K562 (cell line): ENCODE measurements at regions not wholly inside any gene's neighbourhood (a gene's known extent, or its start where the extent isn't known, plus 50 kb on each side); places are given as distances from the start of the nearest gene placed in this dataset.
A peak's percentile ranks its signal among the peaks of the same experiment; 100 is the strongest.

ENCODE experiments used
- ATAC-seq: fragments of 200-7000 bp; cut with Tn5 transposase; 3 replicates; pipeline ENCODE4 v1.9.1; 2020; ENCODE audit warnings: moderate library complexity
- BruUV-seq: library from RNA; stranded (reverse); fragments of 400-500 nt; replicated peaks from 2 replicates; lab custom pipeline; 2021; lab: Mats Ljungman, UMichigan
- CTCF ChIA-PET: fragments of 300-600 bp; formaldehyde crosslinking; extraction: SDS; loops from one replicate; lab custom pipeline; 2021; ENCODE audit warnings: low intra/inter-chr PET ratio; lab: Yijun Ruan, JAX
- POLR2A ChIA-PET: fragments of 300-600, 350-650 bp; sonication (Branson Sonifier 250); formaldehyde crosslinking; extraction: SDS; loops from one replicate; lab custom pipeline; 2021; ENCODE audit warnings: antibody characterized with exemption, inconsistent platforms; lab: Yijun Ruan, JAX
- DNase-seq, 4 experiments: peaks; one replicate each; pipeline versions ENCODE4 v3.0.0 to v3.0.0-alpha.2; 2011 to 2018; ENCODE audit warnings: low spot score in 3 of 4, mixed read lengths in 3 of 4; ENCODE audit errors: extremely low read depth in 1 of 4
- FAIRE-seq: peaks from 2 replicates; lab custom pipeline; 2011; peaks lifted over from hg19 to GRCh38; lab: Jason Lieb, UNC
- H2AFZ ChIP-seq: 2 replicates; pipeline ENCODE4 v1.6.0; 2011; ENCODE audit warnings: low read depth, low read length, control low read depth, inconsistent platforms
- H3K27ac ChIP-seq: fragments of 200-600 bp; 3 replicates; pipeline ENCODE4 v1.8.0; 2011; ENCODE audit warnings: low read depth, mild to moderate bottlenecking, control low read depth, inconsistent platforms, low read length, moderate library complexity, mixed read lengths; ENCODE audit errors: extremely low read depth
- H3K27me3 ChIP-seq, 2 experiments: fragments of 300-600 bp in 1 of 2; 2 replicates in 1 of 2; 3 replicates in 1 of 2; pipeline versions ENCODE4 v1.6.0 to v1.8.0; 2011; ENCODE audit warnings: inconsistent platforms in 2 of 2, low read length in 2 of 2, mild to moderate bottlenecking in 1 of 2, mixed read lengths in 1 of 2, moderate library complexity in 1 of 2; ENCODE audit not compliant: control insufficient read depth in 2 of 2, insufficient read depth in 2 of 2
- H3K36me3 ChIP-seq: fragments of 300-600 bp; 3 replicates; pipeline ENCODE4 v1.8.0; 2011; ENCODE audit warnings: mild to moderate bottlenecking, low read length, inconsistent platforms; ENCODE audit not compliant: control insufficient read depth, insufficient read depth
- H3K4me1 ChIP-seq, 2 experiments: fragments of 200-600 bp in 1 of 2; replicated peaks in 1 of 2; 2 replicates in 1 of 2; 3 replicates in 1 of 2; pipeline versions ENCODE4 v1.5.1 to v1.8.0; 2011; ENCODE audit warnings: inconsistent platforms in 2 of 2, low read length in 2 of 2, mild to moderate bottlenecking in 1 of 2, mixed read lengths in 1 of 2, moderate library complexity in 1 of 2; ENCODE audit not compliant: control insufficient read depth in 2 of 2, insufficient read depth in 2 of 2
- H3K4me2 ChIP-seq: 2 replicates; pipeline ENCODE4 v1.6.1; 2011; ENCODE audit warnings: low read length, control low read depth, inconsistent platforms, mixed read lengths; ENCODE audit not compliant: insufficient read depth
- H3K4me3 ChIP-seq: fragments of 200-600 bp; sonication (generic), shearing (Covaris generic); 2 replicates; pipeline ENCODE4 v1.5.1; 2016; ENCODE audit warnings: control low read depth, inconsistent platforms
- H3K79me2 ChIP-seq: fragments of 200-600 bp; 3 replicates; pipeline ENCODE4 v1.8.0; 2011; ENCODE audit warnings: low read length, inconsistent platforms; ENCODE audit not compliant: control insufficient read depth, insufficient read depth
- H3K9ac ChIP-seq, 2 experiments: 2 replicates each; pipeline versions ENCODE4 v1.6.0 to v1.6.1; 2011; ENCODE audit warnings: low read depth in 2 of 2, low read length in 2 of 2, control low read depth in 1 of 2, inconsistent platforms in 1 of 2, mild to moderate bottlenecking in 1 of 2, mixed read lengths in 1 of 2; ENCODE audit not compliant: insufficient read depth in 1 of 2
- H3K9me1 ChIP-seq: one replicate; pipeline ENCODE4 v1.6.0; 2011; ENCODE audit warnings: inconsistent platforms, mild to moderate bottlenecking, low read length, moderate library complexity; ENCODE audit not compliant: control insufficient read depth, insufficient read depth
- H3K9me3 ChIP-seq: replicated peaks from 2 replicates; pipeline ENCODE4 v1.5.1; 2011; ENCODE audit warnings: low read depth, low read length, inconsistent platforms; ENCODE audit not compliant: control insufficient read depth, insufficient read depth
- H4K20me1 ChIP-seq: replicated peaks from 2 replicates; pipeline ENCODE4 v1.6.1; 2011; ENCODE audit warnings: low read length, inconsistent platforms, mixed read lengths; ENCODE audit not compliant: control insufficient read depth, insufficient read depth
- C11orf30 ChIP-seq: fragments of 450-650 bp; IDR thresholded peaks from 2 replicates; pipeline ENCODE4 v1.6.1; 2016; ENCODE audit warnings: low read depth, mild to moderate bottlenecking
- GTF2F1 ChIP-seq: IDR thresholded peaks from 2 replicates; pipeline ENCODE4 v1.6.1; 2011; ENCODE audit warnings: low read depth, low read length, improper control_type of control experiment
- JUNB ChIP-seq: fragments of 450-650 bp; formaldehyde crosslinking; conservative IDR thresholded peaks from 2 replicates; pipeline ENCODE4 v1.4.0; 2020; ENCODE audit warnings: mild to moderate bottlenecking
- MTA3 ChIP-seq: fragments of 450-650 bp; formaldehyde crosslinking; IDR thresholded peaks from 2 replicates; pipeline ENCODE4 v1.6.1; 2017; ENCODE audit warnings: mild to moderate bottlenecking, borderline replicate concordance
- SMARCA4 ChIP-seq: fragments of 450-650 bp; IDR thresholded peaks from 2 replicates; pipeline ENCODE4 v1.6.1; 2016
- WHSC1 ChIP-seq: IDR thresholded peaks from one replicate; pipeline ENCODE4 v1.6.1; 2012; ENCODE audit warnings: low read length, control low read depth, inconsistent platforms
- ZNF316 ChIP-seq: fragments of 450-650 bp; IDR thresholded peaks from 2 replicates; pipeline ENCODE4 v1.6.1; 2016
- WGBS: fragments of 100-300 bp; shearing (Covaris generic); methylation state at CpG from one replicate; pipeline ENCODE4 v1.1.6; 2016; ENCODE audit warnings: low coverage, mixed read lengths; ENCODE audit not compliant: insufficient coverage; ENCODE audit errors: missing lambda C conversion rate; 5-methylcytosine and 5-hydroxymethylcytosine counted together
- in situ Hi-C: fragments of 300-500 bp; cut with MboI; formaldehyde crosslinking; loops from 4 replicates; pipeline ENCODE4 v1.15.0; 2018; ENCODE audit warnings: inconsistent platforms, mixed read lengths
- intact Hi-C: fragments of 100-400 bp; cut with micrococcal nuclease; formaldehyde crosslinking; loops from 2 replicates; pipeline ENCODE4 v1.14.2; 2022
- TF ChIP-seq, protein P1 (sequence below): fragments of 250-450 bp; sonication (Bioruptor Pico); IDR thresholded peaks from 2 replicates; pipeline ENCODE4 v1.5.0; 2022; ENCODE audit warnings: mild to moderate bottlenecking
- TF ChIP-seq, protein P2 (sequence below): fragments of 250-450 bp; sonication (Bioruptor Pico); IDR thresholded peaks from 2 replicates; pipeline ENCODE4 v1.5.1; 2021; ENCODE audit warnings: mild to moderate bottlenecking
- TF ChIP-seq, protein P3 (sequence below): fragments of 450-650 bp; IDR thresholded peaks from 2 replicates; pipeline ENCODE4 v1.6.1; 2017; ENCODE audit warnings: antibody characterized with exemption
- TF ChIP-seq, protein P4 (sequence below): fragments of 200-800 bp; sonication (Bioruptor generic); IDR thresholded peaks from 2 replicates; pipeline ENCODE4 v1.6.1; 2017; ENCODE audit warnings: missing genetic modification characterization, missing compliant biosample characterization

DNA sequence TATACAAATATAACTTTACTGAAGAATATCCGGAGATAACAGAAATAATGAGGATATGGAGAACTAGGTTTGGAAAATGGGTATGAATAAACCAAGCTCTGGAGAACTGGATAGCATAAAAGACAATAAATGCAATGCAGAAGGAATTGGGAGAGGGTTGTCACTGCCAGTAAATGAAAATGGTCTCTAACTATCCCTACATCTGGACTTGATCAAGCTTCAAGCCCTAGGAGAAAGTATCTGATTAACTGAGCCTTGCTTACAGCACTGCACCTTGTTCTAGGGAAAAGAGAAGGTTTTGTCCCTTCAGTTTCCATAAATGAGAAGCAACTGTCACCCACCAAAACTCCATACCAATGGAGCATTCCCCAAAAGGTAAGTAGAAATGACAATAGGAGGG lies 514.6 kb upstream of the ZEB2 start:
- POLR2A ChIA-PET: no interaction called here
- no peak overlapping the region for H3K27ac ChIP-seq
- H3K4me1 ChIP-seq: no peaks in the 10 kb centered on the region
- no peak overlapping the region for H3K4me3 ChIP-seq
- FAIRE-seq (no peak), DNase-seq (no peak), ATAC-seq (no peak)
- no peaks in the 10 kb centered on the region for H3K36me3 ChIP-seq
- no peak for TF ChIP-seq GTF2F1
- no peak for TF ChIP-seq SMARCA4
- TF ChIP-seq, protein P1, sequence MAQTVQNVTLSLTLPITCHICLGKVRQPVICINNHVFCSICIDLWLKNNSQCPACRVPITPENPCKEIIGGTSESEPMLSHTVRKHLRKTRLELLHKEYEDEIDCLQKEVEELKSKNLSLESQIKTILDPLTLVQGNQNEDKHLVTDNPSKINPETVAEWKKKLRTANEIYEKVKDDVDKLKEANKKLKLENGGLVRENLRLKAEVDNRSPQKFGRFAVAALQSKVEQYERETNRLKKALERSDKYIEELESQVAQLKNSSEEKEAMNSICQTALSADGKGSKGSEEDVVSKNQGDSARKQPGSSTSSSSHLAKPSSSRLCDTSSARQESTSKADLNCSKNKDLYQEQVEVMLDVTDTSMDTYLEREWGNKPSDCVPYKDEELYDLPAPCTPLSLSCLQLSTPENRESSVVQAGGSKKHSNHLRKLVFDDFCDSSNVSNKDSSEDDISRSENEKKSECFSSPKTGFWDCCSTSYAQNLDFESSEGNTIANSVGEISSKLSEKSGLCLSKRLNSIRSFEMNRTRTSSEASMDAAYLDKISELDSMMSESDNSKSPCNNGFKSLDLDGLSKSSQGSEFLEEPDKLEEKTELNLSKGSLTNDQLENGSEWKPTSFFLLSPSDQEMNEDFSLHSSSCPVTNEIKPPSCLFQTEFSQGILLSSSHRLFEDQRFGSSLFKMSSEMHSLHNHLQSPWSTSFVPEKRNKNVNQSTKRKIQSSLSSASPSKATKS (CRISPR knock-in tag): no peak
- H2AFZ ChIP-seq: no peak overlapping the region
- no peak overlapping the region for H3K9ac ChIP-seq
- H3K9me3 ChIP-seq: no peaks in the 10 kb centered on the region
- H3K9me1 ChIP-seq: no peaks in the 10 kb centered on the region
- CTCF ChIA-PET: no interaction called here
- in situ Hi-C loops: no loop called here
- no peaks in the 10 kb centered on the region for H3K27me3 ChIP-seq
- no peak overlapping the region for H3K4me2 ChIP-seq
- intact Hi-C loops: no loop called here
- no peaks in the 10 kb centered on the region for H4K20me1 ChIP-seq
- BruUV-seq: no TSS peak
- H3K79me2 ChIP-seq: no peaks in the 10 kb centered on the region
- WGBS: 18% methylated on average over 1 of the region's 1 CpG

DNA sequence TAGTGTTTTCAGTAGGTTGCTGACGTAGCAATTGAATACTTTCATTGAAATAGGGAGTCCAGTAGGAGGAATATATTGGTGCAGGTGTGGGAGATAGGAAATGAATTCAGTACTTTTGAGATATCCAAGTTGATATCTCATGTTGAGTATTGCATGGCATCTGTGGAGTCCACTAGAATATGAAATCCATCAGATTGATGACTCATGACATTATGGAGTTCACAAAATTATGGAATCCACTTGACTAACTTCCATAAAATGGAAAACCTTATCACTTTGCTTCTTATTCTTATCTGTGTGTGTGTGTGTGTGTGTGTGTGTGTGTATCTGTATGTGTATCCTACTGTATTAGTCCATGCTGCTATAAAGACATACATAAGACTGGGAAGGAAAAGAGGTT lies 513.5 kb upstream of the ZEB2 start:
- DNase-seq (no peak), FAIRE-seq (no peak), ATAC-seq (no peak)
- no TSS peak for BruUV-seq
- in situ Hi-C loops (no loop called here), intact Hi-C loops (no loop called here)
- Histone ChIP-seq H3K4me3 (no peak overlapping the region), H3K79me2 (no peaks in the 10 kb centered on the region), H3K4me1 (no peaks in the 10 kb centered on the region), H3K27ac (no peak overlapping the region), H3K9ac (no peak overlapping the region), H3K27me3 (no peaks in the 10 kb centered on the region), H3K9me3 (no peaks in the 10 kb centered on the region), H3K9me1 (no peaks in the 10 kb centered on the region), H3K36me3 (no peaks in the 10 kb centered on the region), H3K4me2 (no peak overlapping the region), H4K20me1 (no peaks in the 10 kb centered on the region), H2AFZ (no peak overlapping the region)
- ChIA-PET POLR2A (no interaction called here), CTCF (no interaction called here)
- WGBS: 45% methylated on average over 1 of the region's 1 CpG
- TF ChIP-seq, protein P2, sequence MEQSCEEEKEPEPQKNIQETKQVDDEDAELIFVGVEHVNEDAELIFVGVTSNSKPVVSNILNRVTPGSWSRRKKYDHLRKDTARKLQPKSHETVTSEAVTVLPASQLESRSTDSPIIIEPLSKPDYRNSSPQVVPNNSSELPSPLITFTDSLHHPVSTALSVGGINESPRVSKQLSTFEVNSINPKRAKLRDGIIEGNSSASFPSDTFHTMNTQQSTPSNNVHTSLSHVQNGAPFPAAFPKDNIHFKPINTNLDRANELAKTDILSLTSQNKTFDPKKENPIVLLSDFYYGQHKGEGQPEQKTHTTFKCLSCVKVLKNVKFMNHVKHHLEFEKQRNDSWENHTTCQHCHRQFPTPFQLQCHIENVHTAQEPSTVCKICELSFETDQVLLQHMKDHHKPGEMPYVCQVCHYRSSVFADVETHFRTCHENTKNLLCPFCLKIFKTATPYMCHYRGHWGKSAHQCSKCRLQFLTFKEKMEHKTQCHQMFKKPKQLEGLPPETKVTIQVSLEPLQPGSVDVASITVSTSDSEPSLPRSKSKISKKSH (CRISPR knock-in tag): no peak
- TF ChIP-seq WHSC1 (no peak), JUNB (CRISPR knock-in tag) (no peak), ZNF316 (peak; percentile 64), MTA3 (no peak), C11orf30 (peak; percentile 49; the same call in 1 of the 2 replicates)
- TF ChIP-seq, protein P3, sequence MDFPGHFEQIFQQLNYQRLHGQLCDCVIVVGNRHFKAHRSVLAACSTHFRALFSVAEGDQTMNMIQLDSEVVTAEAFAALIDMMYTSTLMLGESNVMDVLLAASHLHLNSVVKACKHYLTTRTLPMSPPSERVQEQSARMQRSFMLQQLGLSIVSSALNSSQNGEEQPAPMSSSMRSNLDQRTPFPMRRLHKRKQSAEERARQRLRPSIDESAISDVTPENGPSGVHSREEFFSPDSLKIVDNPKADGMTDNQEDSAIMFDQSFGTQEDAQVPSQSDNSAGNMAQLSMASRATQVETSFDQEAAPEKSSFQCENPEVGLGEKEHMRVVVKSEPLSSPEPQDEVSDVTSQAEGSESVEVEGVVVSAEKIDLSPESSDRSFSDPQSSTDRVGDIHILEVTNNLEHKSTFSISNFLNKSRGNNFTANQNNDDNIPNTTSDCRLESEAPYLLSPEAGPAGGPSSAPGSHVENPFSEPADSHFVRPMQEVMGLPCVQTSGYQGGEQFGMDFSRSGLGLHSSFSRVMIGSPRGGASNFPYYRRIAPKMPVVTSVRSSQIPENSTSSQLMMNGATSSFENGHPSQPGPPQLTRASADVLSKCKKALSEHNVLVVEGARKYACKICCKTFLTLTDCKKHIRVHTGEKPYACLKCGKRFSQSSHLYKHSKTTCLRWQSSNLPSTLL: no peak
- TF ChIP-seq, protein P4, sequence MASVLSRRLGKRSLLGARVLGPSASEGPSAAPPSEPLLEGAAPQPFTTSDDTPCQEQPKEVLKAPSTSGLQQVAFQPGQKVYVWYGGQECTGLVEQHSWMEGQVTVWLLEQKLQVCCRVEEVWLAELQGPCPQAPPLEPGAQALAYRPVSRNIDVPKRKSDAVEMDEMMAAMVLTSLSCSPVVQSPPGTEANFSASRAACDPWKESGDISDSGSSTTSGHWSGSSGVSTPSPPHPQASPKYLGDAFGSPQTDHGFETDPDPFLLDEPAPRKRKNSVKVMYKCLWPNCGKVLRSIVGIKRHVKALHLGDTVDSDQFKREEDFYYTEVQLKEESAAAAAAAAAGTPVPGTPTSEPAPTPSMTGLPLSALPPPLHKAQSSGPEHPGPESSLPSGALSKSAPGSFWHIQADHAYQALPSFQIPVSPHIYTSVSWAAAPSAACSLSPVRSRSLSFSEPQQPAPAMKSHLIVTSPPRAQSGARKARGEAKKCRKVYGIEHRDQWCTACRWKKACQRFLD (CRISPR knock-in tag): no peak
